Fibroblast of villous mesenchyme (primary cell): ENCODE measurements at regions not wholly inside any gene's neighbourhood (a gene's known extent, or its start where the extent isn't known, plus 50 kb on each side); places are given as distances from the start of the nearest gene placed in this dataset.

Source experiments
- DNase-seq: peaks from one replicate; pipeline ENCODE4 v3.0.0-alpha.2; 2010; ENCODE audit warnings: low read depth
- H3K4me3 ChIP-seq: 2 replicates; pipeline ENCODE4 v1.5.1; 2011; ENCODE audit warnings: low read depth, mild to moderate bottlenecking, low read length
- CTCF ChIP-seq: IDR thresholded peaks from 2 replicates; pipeline ENCODE4 v1.5.1; 2012; ENCODE audit warnings: low read depth, mild to moderate bottlenecking, low read length; ENCODE audit not compliant: insufficient read depth

- H3K4me3 ChIP-seq: no peak overlapping the region
- DNase-seq: no peak
- TF ChIP-seq CTCF: no peak
Observed at GRCh38 chr13:97072297-97072696, 78.0 kb upstream of the OXGR1 start.

GRCh38 chr13:97074618-97075017 lies 80.3 kb upstream of the OXGR1 start:
- H3K4me3 ChIP-seq: no peak overlapping the region
- TF ChIP-seq CTCF: no peak
- no peak for DNase-seq

- DNase-seq: peak; percentile 85
- TF ChIP-seq CTCF: no peak
- H3K4me3 ChIP-seq: peak overlapping the region; percentile 31
Observed at GRCh38 chr13:97076898-97077297, 82.6 kb upstream of the OXGR1 start.

DNA sequence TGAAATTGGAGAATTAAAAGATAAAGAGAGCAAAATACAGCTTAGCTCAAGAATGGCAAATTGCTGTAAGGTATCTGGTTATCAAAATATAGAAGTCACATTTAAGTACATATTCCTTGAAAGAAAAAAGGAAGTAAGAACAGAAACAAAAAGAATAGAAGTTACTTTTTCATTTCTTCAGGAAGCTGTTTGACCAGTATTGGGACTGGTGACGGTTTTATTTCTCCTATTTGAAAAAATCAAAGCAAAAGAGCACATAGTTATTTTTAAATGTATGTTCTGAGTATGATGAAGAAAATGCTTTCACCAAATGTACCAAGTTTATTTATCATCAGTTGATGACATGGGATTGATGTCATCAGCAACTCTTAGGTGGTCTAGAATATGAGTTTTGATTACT lies 83.1 kb upstream of the OXGR1 start:
- peak; percentile 8 for DNase-seq
- TF ChIP-seq CTCF: no peak

DNA sequence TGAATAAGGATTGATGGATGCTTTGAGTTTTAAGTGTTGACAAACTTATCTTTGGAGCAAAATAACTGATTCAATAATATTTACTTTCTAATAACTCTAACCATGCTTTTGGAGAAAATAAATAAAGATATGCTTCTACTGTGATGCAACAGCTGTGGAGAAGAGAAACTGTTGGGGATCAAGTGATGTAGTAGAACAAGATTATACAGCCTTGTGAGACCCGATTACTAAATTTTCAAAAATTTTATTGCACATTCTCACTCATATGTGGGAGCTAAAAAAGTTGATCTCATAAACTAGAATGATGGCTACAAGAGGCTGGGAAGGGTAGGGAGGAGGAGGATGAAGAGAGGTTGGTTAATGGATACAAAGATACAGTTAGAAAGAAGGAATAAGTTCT lies 85.5 kb upstream of the OXGR1 start:
- DNase-seq: peak; percentile 55
- no peak overlapping the region for H3K4me3 ChIP-seq
- no peak for TF ChIP-seq CTCF

More for the DNA sequence above, 83.1 kb upstream of the OXGR1 start:
- peak overlapping the region; percentile 31 for H3K4me3 ChIP-seq

GRCh38 chr13:97082461-97083207 lies 88.4 kb upstream of the OXGR1 start:
- TF ChIP-seq CTCF: no peak
- no peak overlapping the region for H3K4me3 ChIP-seq
- DNase-seq: no peak

GRCh38 chr13:97091196-97091595 lies 96.9 kb upstream of the OXGR1 start:
- H3K4me3 ChIP-seq: no peak overlapping the region
- DNase-seq: no peak
- TF ChIP-seq CTCF: no peak
